GM12878 (cell line): ENCODE measurements at regions not wholly inside any gene's neighbourhood (a gene's known extent, or its start where the extent isn't known, plus 50 kb on each side); places are given as distances from the start of the nearest gene placed in this dataset.

Experiments
- ATAC-seq: fragments of 200-7000 bp; cut with Tn5 transposase; 3 replicates; pipeline ENCODE4 v1.9.1; 2020; ENCODE audit warnings: mild to moderate bottlenecking, moderate library complexity
- BruUV-seq: library from RNA; stranded (reverse); fragments of 400-500 nt; replicated peaks from 2 replicates; lab custom pipeline; 2021; lab: Mats Ljungman, UMichigan
- CTCF ChIA-PET: fragments of 300-600 bp; sonication (Branson Sonifier 250); formaldehyde crosslinking; extraction: SDS; loops from one replicate; lab custom pipeline; 2021; ENCODE audit warnings: inconsistent platforms; lab: Yijun Ruan, JAX
- POLR2A ChIA-PET: fragments of 350-600 bp; formaldehyde crosslinking; extraction: SDS; loops from one replicate; lab custom pipeline; 2021; ENCODE audit warnings: inconsistent platforms; lab: Charles Lee
- RAD21 ChIA-PET: fragments of 300-600 bp; sonication (Branson Sonifier 250); formaldehyde crosslinking; loops from one replicate; lab custom pipeline; 2023; ENCODE audit warnings: antibody characterized with exemption; ENCODE audit not compliant: unreplicated experiment; lab: Charles Lee
- SMC1A ChIA-PET: fragments of 300-600 bp; sonication (Branson Sonifier 250); formaldehyde crosslinking; loops from one replicate; lab custom pipeline; 2023; ENCODE audit not compliant: unreplicated experiment, uncharacterized antibody; lab: Charles Lee
- DNase-seq: peaks from one replicate; pipeline ENCODE4 v3.0.0-alpha.2; 2011; ENCODE audit warnings: low read depth, low spot score
- FAIRE-seq: peaks from 3 replicates; lab custom pipeline; 2011; peaks lifted over from hg19 to GRCh38; lab: Jason Lieb, UNC
- H2AFZ ChIP-seq: 2 replicates; pipeline ENCODE4 v1.6.0; 2011; ENCODE audit warnings: low read depth, low read length, control low read depth; ENCODE audit not compliant: control insufficient read depth
- H3K27ac ChIP-seq: 2 replicates; pipeline ENCODE4 v1.5.1; 2011; ENCODE audit warnings: control low read depth; ENCODE audit not compliant: control insufficient read depth, insufficient read depth
- H3K27me3 ChIP-seq, 2 experiments: replicated peaks in 1 of 2; 2 replicates each; pipeline versions ENCODE4 v1.6.0 to v1.6.1; 2011; ENCODE audit warnings: low read length in 1 of 2; ENCODE audit not compliant: control insufficient read depth in 2 of 2, insufficient read depth in 2 of 2
- H3K36me3 ChIP-seq, 2 experiments: 2 replicates each; pipeline ENCODE4 v1.5.1; 2011; ENCODE audit warnings: low read length in 1 of 2; ENCODE audit not compliant: control insufficient read depth in 2 of 2, insufficient read depth in 2 of 2
- H3K4me1 ChIP-seq: 2 replicates; pipeline ENCODE4 v1.6.1; 2011; ENCODE audit warnings: mild to moderate bottlenecking, low read length, moderate library complexity, mixed read lengths; ENCODE audit not compliant: control insufficient read depth, insufficient read depth
- H3K4me2 ChIP-seq: 2 replicates; pipeline ENCODE4 v1.6.0; 2011; ENCODE audit warnings: control low read depth; ENCODE audit not compliant: control insufficient read depth, insufficient read depth
- H3K4me3 ChIP-seq: fragments of 200-600 bp; sonication (generic); 2 replicates; pipeline ENCODE4 v1.5.1; 2016
- H3K79me2 ChIP-seq: 2 replicates; pipeline ENCODE4 v1.6.0; 2011; ENCODE audit warnings: low read length; ENCODE audit not compliant: control insufficient read depth, insufficient read depth
- H3K9ac ChIP-seq: 2 replicates; pipeline ENCODE4 v1.8.0; 2011; ENCODE audit warnings: low read length, control low read depth, mixed read lengths; ENCODE audit not compliant: control insufficient read depth, insufficient read depth
- H3K9me3 ChIP-seq: replicated peaks from 3 replicates; pipeline ENCODE4 v1.5.1; 2011; ENCODE audit warnings: mild to moderate bottlenecking, low read length; ENCODE audit not compliant: control insufficient read depth, insufficient read depth
- H4K20me1 ChIP-seq: 2 replicates; pipeline ENCODE4 v1.6.0; 2011; ENCODE audit not compliant: control insufficient read depth, insufficient read depth
- BACH1 ChIP-seq: fragments of 450-650 bp; IDR thresholded peaks from 2 replicates; pipeline ENCODE4 v1.6.1; 2017; ENCODE audit warnings: mild to moderate bottlenecking, borderline replicate concordance
- BCL11A ChIP-seq: IDR thresholded peaks from 2 replicates; pipeline ENCODE4 v1.6.1; 2011; ENCODE audit warnings: low read depth, low read length
- CTCF ChIP-seq, 3 experiments: IDR thresholded peaks in 2 of 3; conservative IDR thresholded peaks in 1 of 3; 2 replicates each; pipeline ENCODE4 v1.5.1; 2011; ENCODE audit warnings: low read depth in 3 of 3, low read length in 3 of 3, mild to moderate bottlenecking in 3 of 3, control low read depth in 2 of 3, moderate library complexity in 2 of 3, inconsistent platforms in 1 of 3, mixed read lengths in 1 of 3; ENCODE audit not compliant: control insufficient read depth in 2 of 3, insufficient read depth in 1 of 3; ENCODE audit errors: extremely low read depth in 1 of 3
- GABPA ChIP-seq: IDR thresholded peaks from 2 replicates; pipeline ENCODE4 v1.6.1; 2014; ENCODE audit warnings: antibody characterized with exemption, low read depth, mild to moderate bottlenecking, inconsistent platforms
- GATAD2B ChIP-seq: fragments of 450-650 bp; conservative IDR thresholded peaks from 2 replicates; pipeline ENCODE4 v1.6.1; 2017; ENCODE audit warnings: low read depth, mild to moderate bottlenecking, moderate library complexity
- IKZF1 ChIP-seq: fragments of 450-650 bp; conservative IDR thresholded peaks from 2 replicates; pipeline ENCODE4 v1.6.1; 2017; ENCODE audit warnings: antibody characterized with exemption, mild to moderate bottlenecking
- IKZF2 ChIP-seq, 2 experiments: fragments of 450-650 bp; IDR thresholded peaks; 2 replicates each; pipeline ENCODE4 v1.6.1; 2017; ENCODE audit warnings: mild to moderate bottlenecking in 2 of 2, moderate library complexity in 2 of 2
- JUND ChIP-seq: IDR thresholded peaks from 2 replicates; pipeline ENCODE4 v1.6.1; 2012; ENCODE audit warnings: low read depth, mild to moderate bottlenecking, low read length, improper control_type of control experiment, moderate library complexity
- MAX ChIP-seq: IDR thresholded peaks from 2 replicates; pipeline ENCODE4 v1.6.1; 2012; ENCODE audit warnings: low read depth, low read length, improper control_type of control experiment
- MYB ChIP-seq: fragments of 150-350 bp; IDR thresholded peaks from 2 replicates; pipeline ENCODE4 v1.6.1; 2014; ENCODE audit warnings: mild to moderate bottlenecking, low read depth, low read length, borderline replicate concordance
- NFYB ChIP-seq: IDR thresholded peaks from 2 replicates; pipeline ENCODE4 v1.6.1; 2011; ENCODE audit warnings: low read depth, mild to moderate bottlenecking, low read length, improper control_type of control experiment, moderate library complexity; ENCODE audit not compliant: insufficient read depth
- NR2F1 ChIP-seq: fragments of 450-650 bp; conservative IDR thresholded peaks from 2 replicates; pipeline ENCODE4 v1.6.1; 2017; ENCODE audit warnings: mild to moderate bottlenecking
- PAX8 ChIP-seq: fragments of 450-650 bp; IDR thresholded peaks from 2 replicates; pipeline ENCODE4 v1.6.1; 2017; ENCODE audit warnings: mild to moderate bottlenecking, moderate library complexity
- SIX5 ChIP-seq: IDR thresholded peaks from 2 replicates; pipeline ENCODE4 v1.6.1; 2011; ENCODE audit warnings: mild to moderate bottlenecking, low read depth, low read length, moderate library complexity; ENCODE audit not compliant: severe bottlenecking
- SKIL ChIP-seq: fragments of 450-650 bp; IDR thresholded peaks from 2 replicates; pipeline ENCODE4 v1.6.1; 2017; ENCODE audit warnings: mild to moderate bottlenecking, low read depth, inconsistent platforms; ENCODE audit not compliant: poor library complexity, severe bottlenecking
- TCF7 ChIP-seq: IDR thresholded peaks from 2 replicates; pipeline ENCODE4 v1.6.1; 2014; ENCODE audit warnings: antibody characterized with exemption, borderline replicate concordance
- YBX1 ChIP-seq: fragments of 450-650 bp; IDR thresholded peaks from 2 replicates; pipeline ENCODE4 v1.6.1; 2016; ENCODE audit warnings: antibody characterized with exemption
- ZNF217 ChIP-seq: fragments of 450-650 bp; IDR thresholded peaks from 2 replicates; pipeline ENCODE4 v1.6.1; 2017; ENCODE audit warnings: antibody characterized with exemption, mild to moderate bottlenecking
- ZNF274 ChIP-seq: IDR thresholded peaks from one replicate; pipeline ENCODE4 v1.8.0; 2011; ENCODE audit not compliant: insufficient read length, insufficient read depth
- WGBS: methylation state at CpG from one replicate; pipeline ENCODE4 v1.1.6; 2016; ENCODE audit warnings: low lambda C conversion rate; ENCODE audit not compliant: insufficient replicate concordance, insufficient coverage; ENCODE audit errors: missing lambda C conversion rate; 5-methylcytosine and 5-hydroxymethylcytosine counted together
- in situ Hi-C: fragments of 300-500 bp; cut with MboI; formaldehyde crosslinking; loops from 9 replicates; pipeline ENCODE4 v1.14.3; 2018; ENCODE audit warnings: mixed read lengths
- intact Hi-C: fragments of 100-400 bp; cut with micrococcal nuclease; formaldehyde crosslinking; loops from one replicate; pipeline ENCODE4 v1.14.2; 2022; ENCODE audit not compliant: unreplicated experiment
- TF ChIP-seq, protein P1 (sequence below): IDR thresholded peaks from 2 replicates; pipeline ENCODE4 v1.6.1; 2011; ENCODE audit warnings: low read depth, mild to moderate bottlenecking, low read length, moderate library complexity, borderline replicate concordance; ENCODE audit errors: extremely low read depth

DNA sequence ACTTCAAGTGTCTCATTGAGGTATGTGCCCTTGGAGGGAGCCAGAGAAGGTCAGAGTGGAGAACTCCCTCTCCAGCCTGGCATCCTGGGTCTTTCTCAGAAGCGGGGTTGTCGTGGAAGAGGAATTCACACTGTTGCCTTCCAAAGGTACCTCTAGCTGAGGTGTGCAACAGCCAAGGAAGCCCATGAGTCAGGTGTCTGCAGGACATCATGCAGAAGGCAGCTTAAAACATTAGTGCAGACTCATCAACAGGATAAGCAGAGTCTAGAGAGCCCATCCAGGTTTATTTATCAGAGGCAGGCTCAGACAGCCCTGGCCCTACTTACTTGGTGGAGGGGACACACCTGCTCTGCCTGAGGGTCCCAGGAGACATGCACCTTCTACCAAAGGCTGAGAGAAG lies 95.6 kb upstream of the TPM1 start:
- ChIA-PET POLR2A (no interaction called here), RAD21 (no interaction called here), SMC1A (no interaction called here), CTCF (no interaction called here)
- no peak for TF ChIP-seq PAX8
- no peak for TF ChIP-seq MYB
- no peak for TF ChIP-seq ZNF274
- TF ChIP-seq, protein P1, sequence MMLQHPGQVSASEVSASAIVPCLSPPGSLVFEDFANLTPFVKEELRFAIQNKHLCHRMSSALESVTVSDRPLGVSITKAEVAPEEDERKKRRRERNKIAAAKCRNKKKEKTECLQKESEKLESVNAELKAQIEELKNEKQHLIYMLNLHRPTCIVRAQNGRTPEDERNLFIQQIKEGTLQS: no peak
- TF ChIP-seq SIX5: no peak
- TF ChIP-seq JUND: no peak
- no peak for TF ChIP-seq YBX1
- no peak for TF ChIP-seq TCF7
- no peak for TF ChIP-seq IKZF1
- TF ChIP-seq ZNF217: no peak
- TF ChIP-seq GATAD2B: no peak
- TF ChIP-seq SKIL: no peak
- TF ChIP-seq MAX: no peak
- no peak for TF ChIP-seq CTCF (IDR thresholded peaks at IDR 0.05 in 2 of 3, conservative IDR thresholded peaks at IDR 0.05 in 1 of 3; ENCODE audit: control insufficient read depth in 2 of 3, extremely low read depth in 1 of 3, insufficient read depth in 1 of 3, low read depth in 3 of 3, low read length in 3 of 3)
- TF ChIP-seq NFYB: no peak
- no peak for TF ChIP-seq NR2F1
- TF ChIP-seq BCL11A: no peak
- no peak for TF ChIP-seq GABPA
- TF ChIP-seq IKZF2 (IDR thresholded peaks at IDR 0.05): no peak
- no peak for TF ChIP-seq BACH1
- H3K9ac ChIP-seq: no peak overlapping the region
- ATAC-seq: no peak
- BruUV-seq: no TSS peak
- no peak overlapping the region for H3K4me3 ChIP-seq
- 11% methylated on average over 2 of the region's 2 CpGs for WGBS
- H3K79me2 ChIP-seq: no peaks in the 10 kb centered on the region
- H3K4me1 ChIP-seq: no peaks in the 10 kb centered on the region
- no peak overlapping the region for H2AFZ ChIP-seq
- H3K4me2 ChIP-seq: no peak overlapping the region
- H3K36me3 ChIP-seq: no peaks in the 10 kb centered on the region
- DNase-seq: no peak
- intact Hi-C loops: no loop called here
- H3K9me3 ChIP-seq: no peaks in the 10 kb centered on the region
- H3K27ac ChIP-seq: no peak overlapping the region
- H4K20me1 ChIP-seq: no peaks in the 10 kb centered on the region; the same call in 1 of the 2 replicates
- H3K27me3 ChIP-seq: peaks cover 0 to 5% of the 10 kb centered on the region in 2 experiments; a peak in 2 of 4 replicates
- in situ Hi-C loops: no loop called here
- no peak for FAIRE-seq
